Activated CD4-positive, alpha-beta memory T cell treated with anti-CD3 and anti-CD28 coated beads, Interleukin-2, amount 10 ng/mL, durations not matched to agents 7 days and 5 days (primary cell): ENCODE measurements at regions not wholly inside any gene's neighbourhood (a gene's known extent, or its start where the extent isn't known, plus 50 kb on each side); places are given as distances from the start of the nearest gene placed in this dataset.

Experiments
- CTCF ChIA-PET: fragments of 350-600 bp; sonication (Branson Sonifier 250); formaldehyde crosslinking; loops from one replicate; lab custom pipeline; 2021; ENCODE audit warnings: antibody characterized with exemption, inconsistent platforms; lab: Charles Lee
- POLR2A ChIA-PET: fragments of 350-600 bp; sonication (Branson Sonifier 250); formaldehyde crosslinking; loops from one replicate; lab custom pipeline; 2021; ENCODE audit warnings: antibody characterized with exemption; lab: Charles Lee
- DNase-seq: peaks from one replicate; pipeline ENCODE4 v3.0.0-alpha.2; 2020
- H3K27ac Mint-ChIP-seq: one replicate; pipeline ENCODE4 v1.8.0; 2021; ENCODE audit warnings: mild to moderate bottlenecking, mixed read lengths
- H3K27me3 Mint-ChIP-seq: one replicate; pipeline ENCODE4 v1.8.0; 2021; ENCODE audit warnings: mixed read lengths
- H3K36me3 Mint-ChIP-seq: one replicate; pipeline ENCODE4 v1.8.0; 2021; ENCODE audit warnings: low read depth, mixed read lengths
- H3K4me1 Mint-ChIP-seq: one replicate; pipeline ENCODE4 v1.8.0; 2021; ENCODE audit warnings: mixed read lengths
- H3K4me3 Mint-ChIP-seq: one replicate; pipeline ENCODE4 v1.8.0; 2021; ENCODE audit warnings: mild to moderate bottlenecking, mixed read lengths
- H3K9me3 Mint-ChIP-seq: one replicate; pipeline ENCODE4 v1.8.0; 2021; ENCODE audit warnings: mixed read lengths

- no peak overlapping the region for H3K4me3 Mint-ChIP-seq
- no peaks in the 10 kb centered on the region for H3K36me3 Mint-ChIP-seq
- no peak for DNase-seq
- ChIA-PET CTCF (interaction anchor here (1.7 kb wide), 1 partner anchor 155 kb away, joined by 3 read pairs; no protein-coding TSS in a partner anchor), POLR2A (no interaction called here)
- peaks cover 1% of the 10 kb centered on the region for H3K4me1 Mint-ChIP-seq
- H3K27me3 Mint-ChIP-seq, result peaks cover 12% of the 10 kb centered on the region
- H3K9me3 Mint-ChIP-seq, result no peaks in the 10 kb centered on the region
- no peak overlapping the region for H3K27ac Mint-ChIP-seq
Measured at GRCh38 chr20:20821484-20822260, 109.2 kb upstream of the RALGAPA2 start.

DNA sequence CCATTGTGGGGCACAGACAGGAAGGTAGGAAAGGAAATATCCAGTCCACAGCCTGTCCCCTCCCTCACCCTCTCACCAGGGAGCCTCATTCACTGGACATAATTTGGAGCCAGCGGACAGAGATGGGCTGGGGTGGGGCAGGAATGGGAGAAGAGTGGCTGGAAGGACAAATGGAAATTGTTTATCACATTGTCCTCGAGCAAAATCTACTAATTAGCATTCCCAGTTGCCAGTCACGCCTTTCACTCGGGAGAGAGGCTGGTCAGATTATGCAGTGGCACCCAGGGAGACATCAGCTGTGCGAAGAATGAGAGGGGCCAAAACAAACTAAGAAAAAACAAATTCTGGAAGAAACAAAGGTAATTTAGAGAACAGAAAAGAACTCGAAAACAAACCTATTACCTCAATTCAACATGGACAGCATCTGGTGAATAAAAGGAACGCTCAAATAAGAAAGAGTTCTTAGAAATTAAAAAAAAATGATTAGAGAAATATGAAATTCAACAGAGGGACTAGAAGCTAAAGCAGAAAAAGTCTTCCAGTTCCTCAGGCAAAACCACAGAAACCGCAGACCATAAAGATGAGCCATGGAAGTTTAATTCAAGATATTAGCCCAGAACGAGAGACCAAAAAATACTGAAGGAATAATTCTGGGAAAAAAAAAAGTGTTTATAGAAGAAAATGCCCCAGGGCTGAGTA lies 108.5 kb upstream of the RALGAPA2 start:
- Mint-ChIP-seq H3K36me3 (no peaks in the 10 kb centered on the region), H3K27ac (no peak overlapping the region), H3K4me3 (no peak overlapping the region), H3K27me3 (peaks cover 12% of the 10 kb centered on the region), H3K9me3 (no peaks in the 10 kb centered on the region), H3K4me1 (peaks cover 1% of the 10 kb centered on the region)
- ChIA-PET CTCF (interaction anchor here (1.7 kb wide), 1 partner anchor 154 kb away, joined by 3 read pairs; no protein-coding TSS in a partner anchor), POLR2A (no interaction called here)
- DNase-seq, result no peak

DNA sequence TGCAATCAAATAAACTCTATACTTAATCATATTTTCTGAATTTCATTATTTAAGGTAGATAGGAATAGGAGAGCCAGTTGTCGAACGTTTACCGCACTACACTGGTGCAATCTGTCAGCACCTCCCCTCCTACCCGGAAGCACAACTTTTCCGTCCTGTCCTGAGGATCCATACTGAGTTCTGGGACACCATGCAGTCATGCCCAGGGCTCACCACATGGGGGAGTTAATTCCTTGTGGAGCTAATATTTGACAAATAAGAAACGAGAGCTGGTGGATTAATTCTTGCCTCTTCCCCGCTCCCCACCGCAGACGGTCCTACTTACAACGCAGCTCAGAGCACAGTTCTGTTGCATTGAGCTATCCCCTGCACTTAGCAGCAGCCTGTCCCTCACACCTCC lies 107.7 kb upstream of the RALGAPA2 start:
- no peak for DNase-seq
- Mint-ChIP-seq H3K9me3 (no peaks in the 10 kb centered on the region), H3K4me3 (no peak overlapping the region), H3K27me3 (peaks cover 12% of the 10 kb centered on the region), H3K27ac (no peak overlapping the region), H3K4me1 (peaks cover 1% of the 10 kb centered on the region), H3K36me3 (no peaks in the 10 kb centered on the region)
- CTCF ChIA-PET, result no interaction called here
- POLR2A ChIA-PET, result no interaction called here

DNA sequence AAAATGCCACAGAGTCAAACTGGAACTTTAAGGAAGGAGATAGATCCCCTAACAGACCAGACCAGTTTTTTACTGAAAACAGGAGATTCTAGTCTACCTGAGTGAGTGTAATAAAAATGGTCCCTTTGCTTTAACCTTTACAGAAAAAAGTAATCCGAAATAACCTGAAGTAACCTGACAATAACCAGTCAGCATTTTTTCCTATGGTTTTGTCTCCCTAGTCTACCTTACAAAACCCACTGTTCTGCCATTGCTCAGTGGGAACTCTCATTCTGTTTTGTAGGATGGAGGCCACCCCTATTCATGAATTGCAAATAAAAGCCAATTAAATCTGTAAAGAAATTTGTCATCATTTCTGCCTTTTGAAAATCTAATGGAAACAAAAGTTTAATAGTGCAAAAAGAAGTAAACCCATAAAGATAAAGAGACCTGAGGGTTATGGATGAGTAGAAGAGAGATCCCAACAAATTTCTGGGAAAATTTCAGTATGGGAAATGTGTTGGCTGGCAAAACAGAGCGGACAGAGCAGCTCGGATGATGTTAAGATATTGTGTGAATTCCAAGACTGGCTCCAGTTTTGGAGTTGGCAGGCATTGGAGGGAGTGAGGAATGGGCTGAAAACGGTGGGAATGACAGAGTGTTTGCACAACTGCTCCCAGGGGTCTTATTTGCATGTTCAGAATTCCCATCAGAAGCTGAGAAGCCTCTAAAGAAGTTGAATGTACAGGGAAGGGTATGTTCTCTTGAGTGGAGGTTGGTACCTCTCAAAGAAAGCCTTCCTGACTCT lies 104.7 kb upstream of the RALGAPA2 start:
- no peak for DNase-seq
- CTCF ChIA-PET, result interaction anchor here (0.7 to 1.7 kb wide), 2 partner anchors 18 to 224 kb away, joined by 3 to 4 read pairs; no protein-coding TSS in a partner anchor
- no peak overlapping the region for H3K27ac Mint-ChIP-seq
- H3K9me3 Mint-ChIP-seq, result no peaks in the 10 kb centered on the region
- POLR2A ChIA-PET, result no interaction called here
- no peak overlapping the region for H3K4me3 Mint-ChIP-seq
- H3K4me1 Mint-ChIP-seq, result no peaks in the 10 kb centered on the region
- H3K36me3 Mint-ChIP-seq, result no peaks in the 10 kb centered on the region
- H3K27me3 Mint-ChIP-seq, result peaks cover 5% of the 10 kb centered on the region

DNA sequence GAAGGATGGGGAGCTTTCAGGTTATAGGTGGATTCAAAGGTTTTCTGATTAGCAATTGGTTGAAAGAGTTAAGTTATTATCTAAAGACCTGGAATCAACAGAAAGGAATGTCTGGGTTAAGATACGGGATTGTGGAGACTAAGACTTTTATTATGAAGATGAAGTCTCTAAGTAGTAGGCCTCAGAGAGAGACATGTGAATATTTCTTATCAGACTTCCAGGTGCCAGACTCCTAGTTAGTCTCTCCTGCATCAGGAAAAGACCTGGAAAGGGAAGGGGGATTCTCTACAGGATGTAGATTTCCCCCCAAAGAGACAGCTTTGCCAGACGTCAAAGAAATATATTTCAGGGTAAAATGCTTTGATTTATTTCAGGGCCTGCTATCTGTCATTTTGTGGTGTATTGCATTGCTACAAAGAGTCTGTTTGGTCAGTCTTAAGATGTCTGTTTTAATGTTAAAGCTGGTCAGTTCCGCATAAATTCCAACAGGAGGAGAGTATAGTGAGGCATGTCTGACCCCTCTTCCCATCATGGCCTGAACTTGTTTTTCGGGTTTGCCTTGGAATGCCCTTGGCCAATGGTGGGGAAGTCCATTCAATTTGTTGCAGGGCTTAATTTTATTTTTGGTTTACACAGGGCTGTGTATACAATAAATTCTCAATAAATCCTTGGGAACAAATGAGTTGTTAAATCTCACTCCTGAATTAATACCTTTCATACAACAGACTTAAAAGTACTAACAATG lies 103.4 kb upstream of the RALGAPA2 start:
- DNase-seq, result no peak
- Mint-ChIP-seq H3K9me3 (no peaks in the 10 kb centered on the region), H3K4me3 (no peak overlapping the region), H3K27ac (no peak overlapping the region), H3K4me1 (no peaks in the 10 kb centered on the region), H3K36me3 (no peaks in the 10 kb centered on the region), H3K27me3 (peaks cover 5% of the 10 kb centered on the region)
- ChIA-PET CTCF (no interaction called here), POLR2A (no interaction called here)

DNA sequence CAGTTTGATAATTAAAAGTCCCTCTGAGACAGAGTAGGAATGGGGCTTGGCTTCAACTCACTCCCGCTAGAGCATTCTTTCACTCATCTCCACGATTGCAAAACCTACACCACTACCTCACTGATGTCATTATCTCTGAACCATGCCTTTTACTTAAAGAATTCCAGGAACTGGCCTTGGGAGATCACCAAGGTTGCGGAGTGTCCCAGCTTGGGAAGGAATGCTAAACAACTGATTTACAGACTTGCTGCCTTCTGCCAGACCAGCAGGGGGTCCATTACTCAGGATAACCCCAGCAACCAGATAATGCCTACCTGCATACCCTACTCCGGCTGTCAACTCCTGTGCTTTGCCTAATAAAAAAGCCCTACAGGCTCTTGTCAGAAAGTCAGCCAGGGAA lies 102.2 kb upstream of the RALGAPA2 start:
- peaks cover 3% of the 10 kb centered on the region for H3K27me3 Mint-ChIP-seq
- no peaks in the 10 kb centered on the region for H3K4me1 Mint-ChIP-seq
- ChIA-PET CTCF (no interaction called here), POLR2A (no interaction called here)
- H3K9me3 Mint-ChIP-seq, result no peaks in the 10 kb centered on the region
- no peaks in the 10 kb centered on the region for H3K36me3 Mint-ChIP-seq
- no peak overlapping the region for H3K27ac Mint-ChIP-seq
- DNase-seq, result no peak
- no peak overlapping the region for H3K4me3 Mint-ChIP-seq

DNA sequence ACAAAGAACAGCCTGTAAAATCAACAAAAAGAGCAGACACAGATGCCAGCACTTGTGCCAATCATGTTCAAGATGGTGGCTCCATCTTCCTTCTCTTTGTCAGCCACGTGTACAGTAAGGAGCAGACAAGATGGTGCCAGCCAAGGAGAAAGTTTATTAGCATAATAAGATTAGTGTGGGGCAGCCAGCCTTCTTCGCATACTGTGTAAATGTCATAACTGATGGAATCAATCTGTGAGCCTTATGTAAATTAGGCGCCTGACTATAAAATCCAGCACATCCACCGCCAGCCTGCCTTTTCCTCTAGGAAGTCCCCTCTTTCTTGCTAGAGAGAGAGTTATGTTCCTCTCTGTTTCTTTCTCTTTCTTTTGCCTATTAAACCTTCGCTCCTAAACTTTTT lies 99.7 kb upstream of the RALGAPA2 start:
- Mint-ChIP-seq H3K4me1 (no peaks in the 10 kb centered on the region), H3K4me3 (no peak overlapping the region), H3K27me3 (peaks cover 7% of the 10 kb centered on the region), H3K27ac (no peak overlapping the region), H3K36me3 (no peaks in the 10 kb centered on the region), H3K9me3 (no peaks in the 10 kb centered on the region)
- DNase-seq, result no peak
- ChIA-PET CTCF (no interaction called here), POLR2A (no interaction called here)

- Mint-ChIP-seq H3K27me3 (peaks cover 9% of the 10 kb centered on the region), H3K4me3 (no peak overlapping the region), H3K4me1 (no peaks in the 10 kb centered on the region), H3K27ac (no peak overlapping the region), H3K36me3 (no peaks in the 10 kb centered on the region), H3K9me3 (no peaks in the 10 kb centered on the region)
- POLR2A ChIA-PET, result no interaction called here
- CTCF ChIA-PET, result no interaction called here
- DNase-seq, result no peak
Measured at GRCh38 chr20:20808016-20808415, 95.6 kb upstream of the RALGAPA2 start.

GRCh38 chr20:20806121-20807095 lies 94.0 kb upstream of the RALGAPA2 start:
- no peaks in the 10 kb centered on the region for H3K4me1 Mint-ChIP-seq
- H3K27me3 Mint-ChIP-seq, result peaks cover 9% of the 10 kb centered on the region
- no peak overlapping the region for H3K27ac Mint-ChIP-seq
- ChIA-PET POLR2A (no interaction called here), CTCF (no interaction called here)
- H3K4me3 Mint-ChIP-seq, result no peak overlapping the region
- H3K36me3 Mint-ChIP-seq, result no peaks in the 10 kb centered on the region
- H3K9me3 Mint-ChIP-seq, result no peaks in the 10 kb centered on the region
- no peak for DNase-seq

DNA sequence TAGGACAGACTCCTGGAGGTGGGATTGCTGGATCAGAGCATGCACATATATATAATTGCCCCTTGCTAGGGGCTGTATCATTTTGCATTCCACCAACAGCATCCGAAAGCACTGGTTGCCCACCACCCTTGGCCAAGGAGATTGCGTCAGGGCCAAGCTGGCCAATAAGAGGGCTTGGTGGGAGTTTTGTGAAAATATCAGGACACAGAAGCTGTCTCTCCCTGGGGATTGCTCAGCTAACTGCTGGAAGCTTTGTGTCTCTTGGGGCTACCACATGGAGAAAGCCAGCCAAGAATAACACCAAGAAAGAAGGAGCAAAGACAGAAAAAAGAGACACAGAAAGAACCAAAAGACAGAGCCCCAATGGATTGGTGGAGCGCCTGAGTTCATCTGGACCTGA lies 90.6 kb upstream of the RALGAPA2 start:
- Mint-ChIP-seq H3K27ac (no peak overlapping the region), H3K4me1 (no peaks in the 10 kb centered on the region), H3K9me3 (no peaks in the 10 kb centered on the region), H3K27me3 (peaks cover 2% of the 10 kb centered on the region), H3K36me3 (no peaks in the 10 kb centered on the region), H3K4me3 (no peak overlapping the region)
- POLR2A ChIA-PET, result no interaction called here
- no peak for DNase-seq
- CTCF ChIA-PET, result no interaction called here

DNA sequence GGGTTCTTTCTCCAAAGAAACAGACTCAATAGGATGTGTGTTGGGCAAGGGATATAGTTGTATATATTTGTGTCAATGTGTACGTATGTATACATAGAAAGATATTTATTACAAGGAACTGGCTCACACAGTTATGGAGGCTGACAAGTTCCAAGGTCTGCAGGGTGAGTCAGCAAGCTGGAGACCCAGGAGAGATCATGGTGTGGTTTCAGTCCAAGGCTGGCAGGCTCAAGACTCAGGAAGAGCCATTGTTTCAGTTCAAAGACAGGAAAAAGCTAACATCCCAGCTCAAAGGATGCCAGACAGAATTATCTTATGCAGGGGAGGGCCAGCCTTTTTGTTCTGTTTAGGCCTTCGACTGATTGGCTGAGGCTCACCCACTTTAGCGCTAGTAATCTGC lies 89.9 kb upstream of the RALGAPA2 start:
- H3K27ac Mint-ChIP-seq, result no peak overlapping the region
- POLR2A ChIA-PET, result no interaction called here
- CTCF ChIA-PET, result no interaction called here
- H3K36me3 Mint-ChIP-seq, result no peaks in the 10 kb centered on the region
- H3K4me3 Mint-ChIP-seq, result no peak overlapping the region
- no peaks in the 10 kb centered on the region for H3K4me1 Mint-ChIP-seq
- DNase-seq, result no peak
- H3K27me3 Mint-ChIP-seq, result peaks cover 2% of the 10 kb centered on the region
- no peaks in the 10 kb centered on the region for H3K9me3 Mint-ChIP-seq

GRCh38 chr20:20799716-20800312 lies 87.4 kb upstream of the RALGAPA2 start:
- Mint-ChIP-seq H3K27ac (no peak overlapping the region), H3K27me3 (no peaks in the 10 kb centered on the region), H3K4me1 (no peaks in the 10 kb centered on the region), H3K4me3 (no peak overlapping the region), H3K36me3 (no peaks in the 10 kb centered on the region), H3K9me3 (no peaks in the 10 kb centered on the region)
- ChIA-PET POLR2A (no interaction called here), CTCF (no interaction called here)
- DNase-seq, result no peak
